HG02798 (cell line): ENCODE measurements at regions not wholly inside any gene's neighbourhood (a gene's known extent, or its start where the extent isn't known, plus 50 kb on each side); places are given as distances from the start of the nearest gene placed in this dataset.

Experiments
- ATAC-seq: cut with Tn5 transposase; IDR thresholded peaks from one replicate; pipeline ENCODE4 v1.9.1; 2021; ENCODE audit warnings: mild to moderate bottlenecking; ENCODE audit not compliant: unreplicated experiment, poor library complexity

DNA sequence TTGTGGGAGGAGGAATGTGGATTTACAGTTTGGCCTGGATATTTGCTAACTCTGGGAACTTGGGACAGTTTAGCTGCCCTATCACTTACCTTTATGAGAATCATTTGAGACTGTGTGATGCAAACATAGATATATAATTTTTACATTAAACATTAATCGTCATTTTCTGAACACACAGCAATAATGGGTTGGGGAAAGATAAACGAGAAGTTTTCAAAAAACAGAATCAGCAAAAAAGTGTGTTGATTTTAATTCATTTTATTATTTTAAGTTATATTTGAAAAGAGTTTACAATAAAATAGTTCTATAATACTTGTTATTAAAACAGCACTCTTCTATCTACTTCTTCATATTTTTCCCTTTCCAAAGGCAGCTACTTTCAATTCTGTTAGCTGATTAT is 813.3 kb downstream of the SLC4A3 start:
- no peak for ATAC-seq

DNA sequence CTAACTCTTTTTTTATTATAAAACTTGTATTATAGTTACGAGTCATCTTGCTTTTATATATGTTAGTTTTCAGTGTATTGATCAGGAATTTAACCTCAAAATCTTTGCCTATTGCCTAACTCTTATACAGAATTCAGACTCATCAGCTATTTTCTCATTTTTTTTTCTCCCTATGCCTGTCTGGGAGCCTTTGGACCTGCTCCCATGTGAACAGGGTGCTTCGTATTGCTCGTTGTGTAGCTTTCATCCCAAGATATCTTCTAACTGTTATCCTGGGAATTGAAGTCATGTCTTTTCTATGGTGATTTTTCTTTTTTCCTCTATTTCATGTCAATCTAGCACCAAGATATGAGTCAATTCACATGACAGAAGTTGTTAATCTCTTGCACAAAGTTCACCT is 814.0 kb downstream of the SLC4A3 start:
- ATAC-seq = no peak

DNA sequence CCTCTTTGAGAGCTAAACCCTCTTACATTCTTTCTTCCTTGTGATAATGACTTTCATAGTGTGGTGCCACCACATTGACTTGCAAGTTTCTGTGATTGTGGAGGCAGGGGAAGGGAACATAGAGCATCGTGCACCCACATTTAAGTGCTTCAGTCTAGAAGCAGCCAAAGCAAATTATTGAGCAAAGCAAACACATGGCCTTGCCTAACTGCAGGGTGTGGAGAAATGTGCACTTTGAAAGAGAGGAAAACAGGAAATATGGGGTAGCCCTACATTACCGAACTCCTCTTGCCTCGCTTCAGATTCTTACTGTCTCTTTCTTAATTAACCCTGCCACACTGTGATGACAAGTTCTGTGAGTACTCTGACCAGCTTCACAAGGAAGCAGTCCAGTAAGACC is 814.6 kb downstream of the SLC4A3 start:
- no peak for ATAC-seq

DNA sequence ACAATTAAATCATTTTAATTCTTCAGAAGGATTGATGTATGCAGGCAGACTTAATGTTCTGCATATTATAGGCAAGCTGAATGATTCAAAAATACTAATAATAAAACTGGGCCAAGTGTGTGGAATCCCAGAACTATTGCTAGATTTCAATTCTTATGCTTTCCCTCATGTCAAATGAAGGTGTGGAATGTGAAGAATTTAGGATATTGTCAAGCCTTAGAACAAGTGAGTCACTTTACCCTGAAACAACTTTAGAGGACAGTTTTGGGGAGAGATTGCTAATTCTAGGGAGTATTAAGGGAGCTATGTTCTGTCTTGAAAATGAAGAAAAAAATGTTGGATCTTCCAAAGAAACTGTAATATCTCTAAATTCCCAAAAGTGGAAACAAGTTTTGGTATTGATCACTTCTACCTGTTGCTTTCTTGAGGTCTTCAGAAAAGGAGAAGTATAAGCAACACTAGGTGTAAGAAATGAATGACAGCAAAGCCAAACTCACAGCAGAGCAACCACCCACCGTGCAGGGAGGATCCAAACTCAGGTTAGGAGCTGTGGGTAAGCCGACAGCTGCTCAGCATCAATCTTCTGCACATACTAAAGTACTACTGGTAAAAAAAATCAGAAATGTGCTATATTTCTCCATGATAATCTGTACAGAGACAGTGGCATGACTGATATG is 818.1 kb downstream of the SLC4A3 start:
- no peak for ATAC-seq

DNA sequence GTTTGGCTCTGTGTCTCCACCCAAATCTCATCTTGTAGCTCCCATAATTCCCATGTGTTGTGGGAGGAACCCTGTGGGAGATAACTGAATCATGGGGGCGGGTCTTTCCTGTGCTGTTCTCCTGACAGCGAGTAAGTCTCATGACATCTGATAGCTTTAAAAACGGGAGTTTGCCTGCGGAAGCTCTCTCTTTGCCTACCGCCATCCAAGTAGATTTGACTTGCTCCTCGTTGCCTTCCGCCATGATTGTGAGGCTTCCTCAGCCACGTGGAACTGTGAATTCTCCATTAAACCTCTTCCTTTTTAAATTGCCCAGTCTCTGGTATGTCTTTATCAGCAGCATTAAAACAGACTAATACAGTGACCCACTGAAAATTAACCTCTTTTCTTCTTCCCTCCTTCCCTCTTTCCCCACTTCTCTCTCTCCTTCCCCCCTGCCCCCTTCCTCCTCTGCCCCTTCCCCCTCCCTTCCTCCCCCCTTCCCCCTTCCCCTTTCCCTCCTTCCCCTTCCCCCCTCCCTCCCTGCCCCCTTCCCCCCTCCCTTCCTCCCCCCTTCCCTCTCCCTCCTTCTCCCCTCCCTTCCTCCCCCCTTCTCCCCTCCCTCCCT is 818.8 kb downstream of the SLC4A3 start:
- ATAC-seq = no peak

DNA sequence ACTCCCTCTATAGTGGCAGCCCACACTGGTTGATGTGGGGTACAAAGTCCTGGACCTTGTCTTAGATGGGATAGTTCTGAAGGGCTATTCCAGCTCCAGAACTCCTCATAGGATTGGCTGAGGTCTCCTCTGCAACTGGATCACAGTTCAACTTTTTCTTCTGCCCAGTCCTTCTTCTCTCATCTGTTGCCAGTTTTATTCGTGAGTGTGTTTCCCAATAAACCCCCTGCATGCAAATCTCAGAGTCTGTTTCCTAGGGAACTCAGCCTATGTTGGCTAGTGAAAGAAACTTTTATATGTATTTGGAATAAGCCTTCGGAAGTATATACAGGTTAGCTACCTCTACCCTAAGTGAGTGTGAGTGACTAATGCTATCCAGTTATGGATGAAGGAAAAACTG is 823.4 kb downstream of the SLC4A3 start:
- no peak for ATAC-seq

DNA sequence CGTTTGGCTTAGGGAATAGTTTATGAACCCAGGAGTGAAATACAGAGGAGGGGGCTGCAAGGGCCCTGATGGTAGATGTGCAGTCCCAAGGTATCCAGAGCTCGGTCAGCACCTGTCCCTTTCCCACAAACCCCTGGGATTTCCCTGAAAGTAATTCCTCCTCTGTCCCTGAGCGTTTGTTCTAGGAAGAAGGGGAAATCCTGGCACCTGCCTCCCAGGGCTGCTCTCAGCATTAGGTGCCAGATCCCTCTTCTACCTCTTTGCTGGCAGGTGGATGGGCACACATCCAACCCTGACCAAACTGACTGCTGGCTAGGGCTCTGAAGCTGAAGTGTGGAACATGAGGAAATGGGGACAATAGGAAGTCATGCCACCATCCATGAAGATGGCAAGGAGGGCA is 824.0 kb downstream of the SLC4A3 start:
- ATAC-seq = no peak

DNA sequence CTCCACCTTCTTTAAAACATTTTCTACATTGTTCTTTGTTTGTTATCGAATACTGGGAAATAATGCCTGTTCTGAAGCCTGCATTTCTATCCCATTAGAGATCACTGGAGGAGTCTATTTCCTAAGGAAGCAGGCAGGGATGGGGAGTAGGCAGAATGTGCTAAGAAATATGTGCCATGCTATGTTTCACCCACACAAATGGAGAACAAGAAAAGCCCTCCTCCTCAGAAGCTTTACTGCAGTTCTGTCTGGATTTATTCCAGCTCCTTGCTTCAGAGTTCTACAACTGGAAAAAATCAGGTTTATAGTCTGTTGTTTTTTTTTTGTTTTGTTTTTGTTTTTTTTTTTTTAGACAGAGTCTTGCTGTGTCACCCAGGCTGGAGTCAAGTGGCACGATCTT is 825.1 kb downstream of the SLC4A3 start:
- no peak for ATAC-seq

DNA sequence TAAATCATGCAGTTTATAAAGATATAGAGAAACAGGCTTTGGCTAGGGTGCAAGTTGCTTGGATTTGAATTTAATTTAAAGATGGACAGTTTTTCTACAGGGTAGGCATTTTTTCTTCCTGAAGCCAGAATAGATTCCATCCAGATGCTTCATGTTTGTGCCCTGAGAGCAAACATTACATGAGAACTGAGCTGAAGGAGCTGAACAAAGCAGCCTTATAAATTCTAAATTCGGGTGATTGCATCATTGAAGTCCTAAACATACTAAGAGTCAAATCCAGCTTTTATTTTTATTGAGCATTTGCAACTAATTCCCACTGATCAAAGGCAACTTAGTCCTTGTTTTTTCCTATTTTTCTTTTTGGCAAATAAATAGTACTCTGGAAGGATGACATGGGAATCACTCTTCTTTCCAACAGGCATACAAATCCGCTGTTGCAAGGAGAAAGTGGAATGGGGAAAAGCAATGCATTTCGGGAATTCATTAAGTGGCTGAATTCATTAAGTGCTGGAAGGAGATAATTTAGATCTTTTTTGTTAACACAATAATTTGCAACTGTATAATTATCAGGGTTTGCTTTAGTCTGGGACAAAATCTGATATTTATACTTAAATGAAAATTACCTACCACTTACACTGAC is 828.0 kb downstream of the SLC4A3 start:
- no peak for ATAC-seq

DNA sequence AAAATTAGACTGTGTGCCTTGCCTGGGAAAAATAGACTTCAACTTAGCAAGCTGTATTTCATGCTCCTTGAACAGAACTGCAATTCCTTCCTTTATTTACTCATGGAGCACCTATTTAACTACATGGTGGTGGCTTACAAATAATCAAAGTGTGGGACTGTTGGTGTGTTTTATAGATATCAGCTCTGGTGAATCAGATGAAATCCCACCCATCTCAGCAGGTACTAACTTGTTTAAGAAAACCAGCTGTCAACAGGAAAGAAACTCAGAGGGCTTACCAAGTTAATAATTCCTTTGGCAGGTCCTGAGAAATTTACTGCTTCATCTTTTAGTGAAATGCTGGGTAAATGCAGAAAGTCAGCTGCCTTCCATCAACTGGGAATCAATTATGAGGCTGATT is 830.6 kb downstream of the SLC4A3 start:
- no peak for ATAC-seq

DNA sequence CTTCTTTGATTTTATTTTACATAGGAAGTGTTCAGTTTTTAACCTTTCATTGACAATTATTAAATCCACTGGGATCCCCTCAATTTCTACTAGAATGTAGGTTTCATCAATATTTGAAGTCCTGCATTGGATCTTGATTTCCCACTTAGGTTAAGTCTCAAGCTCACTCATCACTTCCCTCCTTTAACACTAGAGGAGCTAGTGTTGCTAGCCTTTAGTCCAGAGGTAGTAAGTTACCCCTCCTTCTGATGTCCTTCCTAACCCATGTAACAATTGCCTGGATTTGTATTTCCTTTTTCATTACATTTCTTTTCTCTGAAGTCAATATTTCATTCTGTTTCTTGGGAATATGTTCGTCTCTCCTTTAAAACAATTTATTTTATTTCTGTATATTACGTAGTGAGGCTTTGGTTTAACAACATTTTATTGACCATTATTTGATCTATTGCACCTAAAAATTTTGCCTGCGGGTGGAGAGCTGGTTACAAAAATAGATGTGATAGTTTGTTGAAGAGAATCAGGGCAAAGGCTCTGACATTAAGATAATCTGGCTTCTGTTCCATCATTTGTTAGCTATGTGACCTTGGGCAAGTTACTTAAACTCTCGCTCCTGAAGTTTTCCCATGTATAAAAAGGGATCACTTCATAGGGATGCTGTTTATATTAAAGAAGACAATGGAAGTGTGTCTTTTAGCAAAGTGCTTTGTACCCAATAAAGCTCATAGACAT is 833.0 kb downstream of the SLC4A3 start:
- no peak for ATAC-seq

DNA sequence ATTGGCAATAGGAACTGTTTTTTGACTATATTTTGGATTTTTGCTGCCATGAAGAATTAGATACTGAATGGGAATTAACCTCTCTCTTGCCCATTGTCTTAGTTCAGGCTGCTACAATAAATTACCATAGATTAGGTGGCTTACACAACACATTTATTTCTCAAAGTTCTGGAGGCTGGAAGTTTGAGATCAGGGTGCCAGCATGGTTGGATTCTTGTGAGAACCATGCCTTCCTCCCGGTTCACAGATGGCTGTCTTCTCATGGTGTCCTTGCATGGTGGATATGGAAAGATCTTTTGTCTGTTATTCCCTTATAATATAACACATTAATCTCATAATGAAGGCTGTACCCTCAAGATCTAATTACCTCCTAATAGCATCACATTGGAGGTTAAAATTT is 836.4 kb downstream of the SLC4A3 start:
- no peak for ATAC-seq

DNA sequence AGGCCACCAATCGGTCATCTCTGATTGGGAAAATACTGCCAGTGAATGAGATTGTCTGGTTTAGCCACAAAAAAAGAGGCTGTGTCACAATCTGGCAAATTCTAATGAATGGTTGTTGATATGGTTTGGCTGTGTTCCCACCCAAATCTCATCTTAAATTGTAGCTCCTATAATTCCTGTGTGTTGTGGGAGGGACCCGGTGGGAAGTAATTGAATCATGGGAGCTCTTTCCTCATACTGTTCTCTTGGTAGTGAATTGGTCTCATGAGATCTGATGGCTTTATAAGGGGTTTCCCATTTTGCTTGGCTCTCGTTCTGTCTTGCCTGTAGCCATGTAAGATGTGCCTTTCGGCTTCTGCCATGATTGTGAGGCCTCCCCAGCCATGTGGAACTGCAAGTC is 838.3 kb downstream of the SLC4A3 start:
- ATAC-seq = no peak

DNA sequence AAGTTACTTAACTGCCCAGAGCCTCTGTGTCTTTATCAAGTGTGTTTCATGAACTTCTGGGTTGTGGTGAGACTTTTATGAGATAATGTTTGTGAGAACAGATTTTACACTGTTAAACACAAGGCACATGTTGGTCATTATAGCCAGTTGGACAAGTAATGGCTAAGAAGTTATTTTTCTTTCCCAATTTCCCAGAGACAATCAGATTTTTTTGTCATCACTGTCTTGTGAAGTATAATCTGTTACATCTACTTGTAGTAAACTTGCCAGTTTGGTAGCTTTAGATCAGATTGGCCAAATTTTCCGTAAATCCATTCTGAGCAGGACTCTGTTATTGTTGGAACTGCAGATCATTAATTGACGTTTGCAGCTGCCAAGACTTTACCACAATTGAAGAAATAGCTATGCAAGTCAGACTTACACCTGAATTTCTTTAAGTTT is 838.8 kb downstream of the SLC4A3 start:
- no peak for ATAC-seq

DNA sequence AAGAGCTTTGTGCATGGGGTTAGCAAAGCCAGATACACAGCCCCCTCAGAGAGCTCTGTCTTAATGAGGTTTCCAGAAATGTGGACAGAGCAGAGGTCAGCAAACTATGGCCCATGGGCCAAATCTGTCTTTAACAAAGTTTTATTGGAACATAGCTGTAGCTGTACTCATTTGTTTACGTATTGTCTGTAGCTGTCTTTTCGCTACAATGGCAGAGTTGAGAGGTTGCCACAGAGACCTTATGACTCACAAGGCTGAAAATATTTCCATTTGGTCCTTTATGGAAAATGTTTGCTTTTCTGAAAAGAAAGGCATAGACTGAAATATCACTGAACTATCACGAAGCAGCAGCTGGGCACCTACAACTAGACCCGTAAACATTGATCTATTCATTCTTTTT is 841.8 kb downstream of the SLC4A3 start:
- no peak for ATAC-seq

DNA sequence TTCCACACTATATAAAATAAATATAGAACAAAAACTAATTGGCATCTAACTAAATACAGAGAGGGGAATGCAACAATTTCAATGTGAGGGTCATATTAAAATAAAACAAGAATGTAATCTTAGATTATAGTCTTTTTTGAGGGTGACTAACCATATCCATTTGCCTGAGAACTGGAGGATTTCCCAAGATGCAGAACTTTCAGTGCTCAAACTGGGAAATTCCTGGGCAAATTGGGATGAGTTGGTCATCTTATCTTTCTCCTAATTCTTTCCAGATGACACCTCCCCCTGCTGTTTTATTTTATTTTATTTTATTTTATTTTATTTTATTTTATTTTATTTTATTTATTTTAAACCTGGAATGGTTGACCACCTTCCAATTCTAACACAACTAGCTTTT is 846.2 kb downstream of the SLC4A3 start:
- no peak for ATAC-seq

DNA sequence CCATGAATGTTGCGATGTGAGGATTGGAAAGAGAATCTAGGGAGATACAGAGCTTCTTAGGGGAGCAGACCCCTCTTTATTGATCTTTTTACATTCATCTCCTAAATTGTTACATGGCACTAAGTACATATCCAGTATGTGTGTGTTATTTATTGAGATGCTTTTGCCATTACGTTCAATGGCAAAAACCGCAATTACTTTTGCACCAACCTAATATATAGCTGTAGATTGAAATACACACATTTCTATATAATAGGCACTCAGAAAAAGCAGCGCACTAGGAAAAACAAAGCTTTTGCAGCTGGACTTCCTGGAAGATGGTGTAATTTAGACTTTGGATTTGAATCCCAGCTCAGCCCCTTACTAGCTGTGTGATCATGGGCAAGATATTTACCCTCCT is 849.4 kb downstream of the SLC4A3 start:
- no peak for ATAC-seq

DNA sequence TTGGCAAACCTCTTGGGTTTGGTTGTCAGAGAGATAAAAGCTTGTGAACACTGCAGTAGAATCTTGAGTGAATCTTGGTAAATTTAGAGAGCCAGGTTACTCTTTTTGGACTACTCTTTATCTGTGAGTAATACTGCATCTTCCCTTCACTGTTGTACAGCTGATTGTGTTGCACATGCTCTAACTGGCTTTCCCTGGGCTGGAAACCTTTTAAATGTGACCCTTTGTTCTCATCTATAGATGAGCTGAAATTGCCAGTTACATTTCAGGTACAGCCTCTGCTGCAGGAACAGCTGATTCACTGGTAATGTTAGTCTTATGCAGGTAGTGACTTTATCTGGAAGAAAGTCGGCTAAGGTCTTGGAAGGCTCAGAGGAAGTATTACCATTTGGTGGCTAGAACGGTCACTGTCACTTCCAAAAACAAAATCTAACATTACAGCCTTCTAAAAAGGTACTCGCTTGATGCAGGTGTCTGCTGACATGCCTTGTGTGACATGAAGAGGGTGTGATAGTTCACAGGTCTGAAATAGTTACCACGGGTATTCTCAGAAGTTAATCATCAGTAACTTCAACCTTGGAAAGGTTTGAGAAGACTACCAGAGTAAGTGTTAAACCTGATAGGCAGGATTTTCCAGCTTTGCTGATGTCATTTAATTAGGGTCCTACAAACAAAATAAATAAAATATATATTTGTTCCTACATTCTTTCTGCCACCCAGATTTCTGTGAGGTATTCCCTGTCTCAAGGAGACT is 851.1 kb downstream of the SLC4A3 start:
- no peak for ATAC-seq

DNA sequence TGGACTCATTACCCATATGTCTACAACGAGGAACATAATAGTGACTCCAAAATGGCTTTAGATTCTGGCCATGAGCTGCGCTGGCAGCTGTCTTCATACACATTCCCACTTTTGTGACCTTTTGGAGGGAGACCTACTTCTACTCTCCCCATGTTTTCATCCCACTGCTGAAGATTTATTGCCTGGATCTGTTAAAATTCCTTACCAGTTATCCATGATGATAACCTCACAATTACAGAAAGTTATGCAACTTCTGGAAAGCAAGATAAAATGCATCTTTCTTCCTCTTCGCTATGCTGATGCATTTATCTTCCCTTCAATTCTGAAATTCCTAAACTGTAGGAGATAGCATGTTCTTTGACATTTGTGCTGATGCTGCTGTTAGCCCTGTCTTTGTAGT is 855.3 kb downstream of the SLC4A3 start:
- ATAC-seq = no peak

DNA sequence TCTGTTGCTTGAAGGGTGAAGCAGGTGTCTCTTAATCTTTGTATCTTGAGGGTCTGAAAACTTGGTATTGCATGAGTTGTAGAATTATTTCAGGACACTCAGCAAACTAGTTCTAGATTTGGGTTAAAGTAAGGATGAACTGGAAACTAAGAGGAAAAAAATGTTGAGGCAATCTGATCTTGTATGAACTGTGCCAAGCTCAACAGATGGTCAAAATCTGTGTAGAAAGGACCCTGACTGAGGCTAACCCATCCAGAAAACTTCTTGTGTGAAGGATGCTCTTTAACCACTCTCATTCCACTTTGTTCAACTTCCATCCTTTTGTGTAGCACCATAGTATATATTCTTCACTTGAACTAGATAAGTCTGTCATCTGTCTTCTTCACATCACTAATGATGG is 861.7 kb downstream of the SLC4A3 start:
- ATAC-seq = no peak

DNA sequence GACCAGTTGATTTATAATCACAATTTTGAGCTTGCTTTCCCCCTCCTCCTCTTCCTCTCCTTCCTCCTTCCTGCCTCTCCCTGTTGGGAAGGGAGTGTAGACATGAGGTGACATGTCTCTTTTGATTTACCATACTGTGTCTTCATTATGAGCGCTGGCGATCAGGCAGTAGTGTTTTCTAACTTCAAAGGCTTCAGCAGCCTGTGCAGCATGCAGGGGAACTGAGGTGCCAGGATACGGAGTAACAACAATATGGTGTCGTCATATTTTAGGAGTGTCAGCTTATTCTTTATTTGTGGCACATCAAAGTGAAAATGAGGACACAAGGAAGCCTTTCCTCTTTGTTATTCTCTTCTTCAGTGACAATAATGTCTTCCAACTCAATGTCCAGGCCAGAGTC is 864.2 kb downstream of the SLC4A3 start:
- no peak for ATAC-seq
